ENCODE measurements at regions not wholly inside any gene's neighbourhood (a gene's known extent, or its start where the extent isn't known, plus 50 kb on each side); places are given as distances from the start of the nearest gene placed in this dataset.

- DNase-seq: no peak
Observed at GRCh38 chr13:40123962-40124632, 468.6 kb downstream of the COG6 start.

DNA sequence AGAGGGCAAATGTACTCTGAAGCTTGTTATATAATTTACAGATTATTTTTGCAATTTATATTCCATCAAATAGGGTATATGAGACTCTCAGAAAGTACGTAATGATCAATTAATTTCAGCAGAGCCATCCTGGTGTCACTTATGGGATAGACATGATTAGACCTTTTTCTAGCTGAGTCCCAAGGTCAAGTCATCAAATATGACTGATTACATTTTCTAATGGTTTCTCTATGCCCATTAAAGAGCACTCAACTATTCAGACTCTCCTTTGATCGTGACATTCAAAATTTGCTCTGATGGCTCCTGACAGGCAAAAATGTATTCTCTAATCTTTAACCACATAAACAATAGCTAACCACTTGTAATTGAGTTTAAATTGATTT, 469.2 kb downstream of the COG6 start:
- no peak for DNase-seq

- no peak for DNase-seq
Observed at GRCh38 chr13:40125336-40125735, 469.9 kb downstream of the COG6 start.

GRCh38 chr13:40126306-40127085, 471.0 kb downstream of the COG6 start:
- no peak for DNase-seq

DNA sequence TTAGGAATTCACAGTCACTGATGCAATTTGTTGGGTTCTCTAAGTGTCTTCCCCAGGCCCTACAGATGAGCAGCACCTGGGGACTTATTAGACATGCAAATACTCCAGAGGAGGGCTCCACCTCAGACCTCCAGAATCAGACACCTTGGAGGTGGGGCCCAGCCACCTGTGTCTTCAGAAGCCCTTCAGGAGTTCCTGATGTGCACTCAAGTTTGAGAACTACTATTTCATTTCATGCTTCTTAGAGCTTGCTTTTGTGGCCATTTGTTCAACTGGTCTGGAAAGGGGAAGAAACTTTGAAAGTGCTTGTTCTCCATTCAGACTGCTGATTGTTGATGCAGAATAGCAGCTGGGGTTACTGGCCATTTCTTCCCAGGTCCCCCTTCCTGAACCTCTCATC, 472.0 kb downstream of the COG6 start:
- peak; percentile 58 for DNase-seq

- no peak for DNase-seq
Observed at GRCh38 chr13:40127925-40128324, 472.5 kb downstream of the COG6 start.

GRCh38 chr13:40129467-40129866, 474.0 kb downstream of the COG6 start:
- DNase-seq: no peak

- no peak for DNase-seq
Observed at GRCh38 chr13:40130871-40131636, 475.6 kb downstream of the COG6 start.

DNA sequence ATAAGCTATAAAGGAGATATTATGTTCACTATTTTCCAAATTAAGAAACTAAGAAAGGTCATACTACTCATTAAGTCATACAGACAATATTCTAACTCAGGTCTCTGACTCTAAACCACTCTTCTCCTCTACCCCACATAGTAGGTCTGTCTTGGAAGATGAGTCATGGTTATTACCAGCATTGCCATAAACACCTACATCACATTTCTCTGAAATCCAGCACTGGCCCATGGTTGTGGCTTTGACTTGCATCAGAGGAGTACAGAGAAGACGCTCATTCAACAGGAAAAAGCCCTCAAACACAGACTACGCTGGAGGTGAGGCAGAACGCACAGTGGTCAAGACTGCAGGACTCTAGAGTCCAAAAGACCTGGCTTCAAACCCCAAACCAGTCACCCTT, 476.8 kb downstream of the COG6 start:
- no peak for DNase-seq

DNA sequence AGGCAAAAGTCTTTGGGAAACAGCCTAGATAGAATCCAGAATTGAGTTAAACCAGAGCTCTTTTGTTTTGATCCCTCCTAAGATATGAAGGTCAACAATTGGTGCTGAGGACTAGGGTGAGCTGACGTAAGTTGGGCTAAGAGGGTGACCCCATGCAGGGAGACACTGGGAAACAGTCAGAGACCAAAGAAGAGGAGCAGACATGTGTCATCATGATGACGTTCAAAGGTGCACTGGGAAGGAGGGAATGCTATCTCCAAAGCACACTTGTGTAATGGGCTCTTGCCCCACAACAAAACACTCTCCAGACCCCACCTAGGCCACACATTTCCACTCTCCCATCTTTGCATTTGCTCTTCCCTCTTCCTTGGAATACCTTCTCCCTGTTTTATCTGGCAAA, 481.4 kb downstream of the COG6 start:
- no peak for DNase-seq

- no peak for DNase-seq
Observed at GRCh38 chr13:40137400-40137799, 481.9 kb downstream of the COG6 start.

DNA sequence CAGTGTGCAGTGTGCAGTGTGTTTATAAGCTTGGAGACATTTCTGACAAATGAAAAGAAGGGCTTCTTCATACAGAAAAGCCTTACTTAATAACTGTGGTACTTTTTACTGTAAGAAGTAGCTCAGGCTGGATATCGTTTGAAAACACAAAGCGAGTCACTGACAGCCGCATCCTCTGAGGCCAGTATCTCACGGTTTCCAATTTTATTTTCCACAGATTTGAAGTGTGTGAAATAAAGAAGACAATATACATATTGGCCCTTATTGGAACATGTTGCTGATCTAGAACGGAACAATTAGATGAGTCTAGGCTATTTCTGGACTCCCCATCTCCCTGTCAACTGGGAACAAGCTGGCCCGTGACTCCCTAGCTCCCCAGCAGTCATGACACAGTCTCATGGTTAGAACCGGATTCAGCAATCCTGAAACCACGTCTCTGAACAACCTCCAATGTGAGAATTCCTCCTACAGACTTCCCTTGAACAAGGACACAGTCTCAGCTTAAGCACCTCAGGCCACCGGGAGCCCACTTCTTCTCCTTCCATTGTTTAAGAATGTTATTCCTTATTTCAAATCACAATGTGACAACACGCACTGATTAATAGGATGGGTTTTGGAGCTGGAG, 484.5 kb downstream of the COG6 start:
- DNase-seq: no peak

DNA sequence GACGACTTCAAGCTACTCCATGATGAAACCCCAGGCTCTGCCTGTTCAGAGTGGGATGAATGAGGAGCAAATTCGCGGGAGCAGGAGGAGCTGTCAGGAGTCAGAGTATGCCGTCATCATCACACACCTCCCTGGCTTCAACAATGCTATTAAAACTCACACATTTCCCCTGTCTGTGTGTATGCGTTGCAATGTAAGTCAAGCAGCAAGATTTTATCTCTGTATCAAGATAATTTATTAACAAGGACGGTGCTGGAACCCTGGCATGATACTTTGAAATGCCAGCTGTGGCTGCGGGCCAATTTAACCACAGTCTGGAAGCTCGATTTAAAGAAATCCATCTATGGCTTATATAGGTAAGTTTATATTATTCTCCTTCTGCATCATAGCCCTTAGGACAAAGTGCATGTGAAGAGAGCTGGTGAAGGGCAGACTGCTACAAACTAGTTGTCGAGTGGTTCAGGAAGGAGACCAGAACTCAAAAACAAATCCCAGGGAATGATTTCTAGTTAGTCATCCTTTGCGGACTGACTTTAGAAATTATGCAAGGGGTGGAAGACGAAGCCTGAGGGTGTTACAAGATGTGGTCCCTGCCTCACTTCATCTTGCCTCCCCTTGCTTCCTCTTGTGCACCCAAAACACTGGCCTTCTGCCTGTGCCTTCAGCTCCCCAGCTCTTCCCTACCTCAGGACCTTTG, 486.5 kb downstream of the COG6 start:
- no peak for DNase-seq

DNA sequence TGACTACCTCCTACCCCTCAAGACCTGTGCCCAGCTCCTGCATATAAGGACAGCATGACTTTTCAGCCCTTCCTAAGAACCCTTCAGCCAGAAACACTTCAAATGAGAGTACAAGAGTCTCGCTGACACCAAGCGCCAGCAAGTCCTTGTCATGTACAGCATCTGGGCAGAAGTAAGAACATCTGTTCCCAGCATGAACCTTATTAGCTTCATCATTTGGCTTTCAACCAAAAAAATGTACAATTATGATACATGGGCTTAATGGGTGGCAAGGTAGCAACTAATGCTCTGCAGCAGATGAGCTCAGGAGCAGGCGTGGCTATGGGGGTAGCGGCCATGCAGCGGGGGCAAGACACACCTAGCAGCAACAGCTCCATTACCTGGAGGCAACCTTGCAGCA, 487.6 kb downstream of the COG6 start:
- no peak for DNase-seq

- DNase-seq: no peak
Observed at GRCh38 chr13:40143559-40143958, 488.1 kb downstream of the COG6 start.

- no peak for DNase-seq
Observed at GRCh38 chr13:40145139-40145538, 489.7 kb downstream of the COG6 start.

GRCh38 chr13:40146063-40146462, 490.6 kb downstream of the COG6 start:
- DNase-seq: no peak

- DNase-seq: no peak
Observed at GRCh38 chr13:40146611-40147117, 491.2 kb downstream of the COG6 start.

GRCh38 chr13:40148101-40148500, 492.6 kb downstream of the COG6 start:
- DNase-seq: no peak

- no peak for DNase-seq
Observed at GRCh38 chr13:40148742-40149141, 493.3 kb downstream of the COG6 start.

- DNase-seq: no peak
Observed at GRCh38 chr13:40149611-40150274, 494.3 kb downstream of the COG6 start.

DNA sequence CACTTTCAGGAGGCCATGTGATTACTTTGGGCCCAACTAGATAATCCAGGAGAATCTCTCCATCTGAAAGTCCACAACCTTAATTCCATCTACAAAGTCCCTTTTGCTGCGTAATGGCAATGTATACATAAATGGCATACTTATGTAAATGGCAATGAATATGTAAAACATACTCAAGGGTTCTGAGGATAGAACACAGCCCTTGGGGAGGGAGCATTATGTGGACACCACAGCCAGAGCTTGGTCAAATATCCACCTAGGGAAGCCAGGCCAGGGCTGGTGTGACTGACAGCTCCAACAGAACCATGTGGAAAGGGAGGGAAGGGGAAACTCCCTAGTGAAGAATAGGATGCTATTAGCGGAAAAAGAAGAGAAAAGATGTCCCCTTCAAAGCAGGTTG, 496.2 kb downstream of the COG6 start:
- no peak for DNase-seq

Measured in CD4-positive, alpha-beta T cell treated with Interferon gamma for 1 hour (primary cell).